IMR-90 (cell line): ENCODE measurements at regions not wholly inside any gene's neighbourhood (a gene's known extent, or its start where the extent isn't known, plus 50 kb on each side); places are given as distances from the start of the nearest gene placed in this dataset.

ENCODE experiments used
- ATAC-seq: fragments of 200-7000 bp; cut with Tn5 transposase; 2 replicates; pipeline ENCODE4 v1.9.1; 2020; ENCODE audit warnings: low read depth, mild to moderate bottlenecking, moderate library complexity
- BruUV-seq: library from RNA; stranded (reverse); fragments of 400-500 nt; replicated peaks from 2 replicates; lab custom pipeline; 2021; lab: Mats Ljungman, UMichigan
- CTCF ChIA-PET: fragments of 300-600 bp; formaldehyde crosslinking; extraction: SDS; loops from one replicate; lab custom pipeline; 2021; ENCODE audit warnings: antibody characterized with exemption; lab: Yijun Ruan, JAX
- POLR2A ChIA-PET: fragments of 300-600 bp; sonication (Branson Sonifier 250); formaldehyde crosslinking; loops from one replicate; lab custom pipeline; 2022; ENCODE audit warnings: antibody characterized with exemption; ENCODE audit not compliant: unreplicated experiment; lab: Charles Lee
- DNase-seq: peaks from one replicate; pipeline ENCODE4 v3.0.0; 2013
- H2AFZ ChIP-seq: replicated peaks from 2 replicates; pipeline ENCODE3; 2013; ENCODE audit warnings: low read length, mild to moderate bottlenecking; ENCODE audit not compliant: poor library complexity
- H2AK5ac ChIP-seq: 2 replicates; pipeline ENCODE4 v1.6.1; 2013; ENCODE audit warnings: low read depth, low read length, inconsistent platforms
- H2AK9ac ChIP-seq: replicated peaks from 2 replicates; pipeline ENCODE3; 2013; ENCODE audit warnings: mild to moderate bottlenecking, low read depth, low read length, moderate library complexity; ENCODE audit not compliant: poor library complexity
- H2BK120ac ChIP-seq: 2 replicates; pipeline ENCODE4 v1.6.1; 2013; ENCODE audit warnings: low read depth, low read length, inconsistent platforms
- H2BK15ac ChIP-seq: 3 replicates; pipeline ENCODE4 v1.6.1; 2013; ENCODE audit warnings: low read depth, low read length, inconsistent platforms
- H2BK20ac ChIP-seq: 2 replicates; pipeline ENCODE4 v1.6.1; 2013; ENCODE audit warnings: low read depth, mild to moderate bottlenecking, inconsistent platforms, low read length, moderate library complexity
- H2BK5ac ChIP-seq: 2 replicates; pipeline ENCODE4 v1.6.1; 2013; ENCODE audit warnings: mild to moderate bottlenecking, low read depth, low read length, inconsistent platforms; ENCODE audit not compliant: poor library complexity, severe bottlenecking
- H3K14ac ChIP-seq: replicated peaks from 2 replicates; pipeline ENCODE4 v1.6.1; 2013; ENCODE audit warnings: low read depth, low read length, inconsistent platforms
- H3K18ac ChIP-seq: 2 replicates; pipeline ENCODE4 v1.6.1; 2013; ENCODE audit warnings: low read depth, low read length, control low read depth
- H3K23ac ChIP-seq: 2 replicates; pipeline ENCODE4 v1.6.1; 2013; ENCODE audit warnings: low read depth, low read length, inconsistent platforms
- H3K27ac ChIP-seq: 2 replicates; pipeline ENCODE4 v1.5.1; 2013; ENCODE audit warnings: mild to moderate bottlenecking, control low read depth, low read length; ENCODE audit not compliant: insufficient read depth
- H3K27me3 ChIP-seq: 2 replicates; pipeline ENCODE4 v1.6.1; 2013; ENCODE audit warnings: low read length; ENCODE audit not compliant: control insufficient read depth, insufficient read depth
- H3K36me3 ChIP-seq: 2 replicates; pipeline ENCODE4 v1.6.1; 2013; ENCODE audit warnings: low read length, mixed read lengths; ENCODE audit not compliant: control insufficient read depth, insufficient read depth
- H3K4ac ChIP-seq: 2 replicates; pipeline ENCODE4 v1.6.1; 2013; ENCODE audit warnings: low read depth, low read length, inconsistent platforms
- H3K4me1 ChIP-seq: 2 replicates; pipeline ENCODE4 v1.6.1; 2013; ENCODE audit warnings: low read length, mixed read lengths; ENCODE audit not compliant: control insufficient read depth, insufficient read depth
- H3K4me2 ChIP-seq: 2 replicates; pipeline ENCODE4 v1.6.1; 2013; ENCODE audit warnings: low read depth, mild to moderate bottlenecking, control low read depth, low read length, moderate library complexity
- H3K4me3 ChIP-seq: 2 replicates; pipeline ENCODE4 v1.5.1; 2013; ENCODE audit warnings: low read depth, mild to moderate bottlenecking, control low read depth, low read length, moderate library complexity; ENCODE audit not compliant: insufficient read depth
- H3K56ac ChIP-seq: 2 replicates; pipeline ENCODE4 v1.6.1; 2013; ENCODE audit warnings: low read length, inconsistent platforms; ENCODE audit not compliant: insufficient read depth; ENCODE audit errors: extremely low read depth
- H3K79me1 ChIP-seq, 2 experiments: 2 replicates each; pipeline ENCODE4 v1.6.1; 2013; ENCODE audit warnings: low read length in 2 of 2, inconsistent platforms in 1 of 2, low read depth in 1 of 2
- H3K9ac ChIP-seq: 2 replicates; pipeline ENCODE4 v1.6.1; 2013; ENCODE audit warnings: low read depth, low read length, control low read depth
- H3K9me1 ChIP-seq: 2 replicates; pipeline ENCODE4 v1.6.1; 2013; ENCODE audit warnings: low read length, inconsistent platforms; ENCODE audit not compliant: insufficient read depth
- H3K9me3 ChIP-seq: 2 replicates; pipeline ENCODE4 v1.6.1; 2013; ENCODE audit warnings: low read length; ENCODE audit not compliant: control insufficient read depth, insufficient read depth
- H4K20me1 ChIP-seq: 2 replicates; pipeline ENCODE4 v1.6.1; 2013; ENCODE audit warnings: low read length, inconsistent platforms; ENCODE audit not compliant: insufficient read depth
- H4K5ac ChIP-seq: 2 replicates; pipeline ENCODE4 v1.6.1; 2013; ENCODE audit warnings: mild to moderate bottlenecking, low read depth, low read length, control low read depth
- H4K8ac ChIP-seq, 2 experiments: 2 replicates each; pipeline ENCODE4 v1.6.1; 2013; ENCODE audit warnings: low read depth in 2 of 2, low read length in 2 of 2, control low read depth in 1 of 2, inconsistent platforms in 1 of 2
- H4K91ac ChIP-seq: 2 replicates; pipeline ENCODE4 v1.6.1; 2013; ENCODE audit warnings: low read depth, low read length, inconsistent platforms; ENCODE audit not compliant: insufficient read depth
- BHLHE40 ChIP-seq: fragments of 150-350 bp; IDR thresholded peaks from 2 replicates; pipeline ENCODE4 v1.6.1; 2016; ENCODE audit warnings: mild to moderate bottlenecking, low read depth, low read length
- CEBPB ChIP-seq: IDR thresholded peaks from 2 replicates; pipeline ENCODE4 v1.6.1; 2012; ENCODE audit warnings: low read depth, low read length, improper control_type of control experiment
- CHD1 ChIP-seq: IDR thresholded peaks from 2 replicates; pipeline ENCODE4 v1.6.1; 2012; ENCODE audit warnings: low read depth, low read length, improper control_type of control experiment
- MAFK ChIP-seq: IDR thresholded peaks from 2 replicates; pipeline ENCODE4 v1.6.1; 2012; ENCODE audit warnings: low read depth, low read length, improper control_type of control experiment
- MAZ ChIP-seq: IDR thresholded peaks from 2 replicates; pipeline ENCODE4 v1.6.1; 2012; ENCODE audit warnings: low read depth, mild to moderate bottlenecking, low read length, improper control_type of control experiment, moderate library complexity, borderline replicate concordance
- MXI1 ChIP-seq: IDR thresholded peaks from 2 replicates; pipeline ENCODE4 v1.6.1; 2012; ENCODE audit warnings: low read depth, mild to moderate bottlenecking, low read length, moderate library complexity, borderline replicate concordance
- NFE2L2 ChIP-seq: fragments of 150-350 bp; IDR thresholded peaks from 2 replicates; pipeline ENCODE4 v1.6.1; 2016; ENCODE audit warnings: low read depth, mild to moderate bottlenecking, low read length
- POLR2A ChIP-seq: IDR thresholded peaks from 2 replicates; pipeline ENCODE4 v1.6.1; 2012; ENCODE audit warnings: mild to moderate bottlenecking, low read depth, low read length
- RAD21 ChIP-seq: IDR thresholded peaks from 2 replicates; pipeline ENCODE4 v1.6.1; 2012; ENCODE audit warnings: low read length, improper control_type of control experiment
- RCOR1 ChIP-seq: IDR thresholded peaks from 2 replicates; pipeline ENCODE4 v1.6.1; 2012; ENCODE audit warnings: mild to moderate bottlenecking, low read length, improper control_type of control experiment; ENCODE audit not compliant: insufficient replicate concordance
- RFX5 ChIP-seq: IDR thresholded peaks from 2 replicates; pipeline ENCODE4 v1.8.0; 2012; ENCODE audit warnings: low read depth, mild to moderate bottlenecking, low read length, moderate library complexity
- SMC3 ChIP-seq: fragments of 150-350 bp; IDR thresholded peaks from 2 replicates; pipeline ENCODE4 v1.6.1; 2016; ENCODE audit warnings: low read depth, mild to moderate bottlenecking, antibody characterized with exemption, low read length, moderate library complexity
- WGBS, 2 experiments: methylation state at CpG; one replicate each; pipeline versions ENCODE4 v1.1.5 to v1.1.7; 2013; ENCODE audit warnings: missing lambda C conversion rate in 2 of 2; ENCODE audit not compliant: insufficient read length in 1 of 2; ENCODE audit errors: extremely low coverage in 2 of 2; 5-methylcytosine and 5-hydroxymethylcytosine counted together
- dilution Hi-C: fragments of 300-500 bp; cut with HindIII; formaldehyde crosslinking; loops from one replicate; pipeline ENCODE4 v1.14.3; 2018; ENCODE audit warnings: low sequenced_read_pairs; ENCODE audit not compliant: unreplicated experiment
- in situ Hi-C: fragments of 300-500 bp; cut with MboI; formaldehyde crosslinking; loops from 3 replicates; pipeline ENCODE4 v1.14.3; 2019; ENCODE audit warnings: low sequenced_read_pairs, inconsistent platforms, mixed read lengths
- intact Hi-C: fragments of 100-400 bp; cut with micrococcal nuclease; formaldehyde crosslinking; loops from 2 replicates; pipeline ENCODE4 v1.10.0; 2022
- TF ChIP-seq, protein P1 (sequence below): fragments of 150-350 bp; IDR thresholded peaks from 2 replicates; pipeline ENCODE4 v1.6.1; 2017; ENCODE audit warnings: mild to moderate bottlenecking, antibody characterized with exemption, low read length, low read depth
- TF ChIP-seq, protein P2 (sequence below): conservative IDR thresholded peaks from 2 replicates; pipeline ENCODE4 v1.5.1; 2012; ENCODE audit warnings: mild to moderate bottlenecking, low read depth, low read length, improper control_type of control experiment

DNA sequence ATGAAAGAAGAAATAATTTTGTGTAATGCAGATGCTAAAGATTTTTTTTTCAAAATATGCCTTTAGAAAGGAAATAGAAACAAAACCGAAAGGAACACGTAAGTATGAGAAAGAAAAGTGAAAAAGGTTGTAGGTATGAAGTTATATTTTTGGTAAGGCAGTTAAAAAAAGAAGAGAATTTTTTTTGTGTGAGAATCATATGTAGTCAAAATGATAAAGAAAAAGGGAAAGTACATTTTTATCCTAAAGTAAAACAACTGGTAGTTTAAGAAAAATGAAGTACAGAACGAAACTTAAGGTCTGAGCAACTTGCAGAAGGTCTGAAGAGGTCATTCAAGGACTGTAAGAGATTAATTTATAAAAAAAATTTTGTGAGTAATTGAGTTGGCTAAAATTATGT is 164.0 kb upstream of the TRAM1L1 start:
- Histone ChIP-seq H3K4me1 (no peaks in the 10 kb centered on the region), H3K18ac (no peak overlapping the region), H3K14ac (no peak overlapping the region), H2BK5ac (no peak overlapping the region), H3K9me3 (no peaks in the 10 kb centered on the region), H3K9ac (no peak overlapping the region), H3K79me1 (no peaks in the 10 kb centered on the region), H2BK20ac (no peak overlapping the region), H2AK5ac (no peak overlapping the region), H4K20me1 (no peaks in the 10 kb centered on the region), H2AK9ac (no peak overlapping the region), H2AFZ (no peak overlapping the region), H3K56ac (no peak overlapping the region), H4K91ac (no peak overlapping the region), H3K36me3 (no peaks in the 10 kb centered on the region), H3K27me3 (no peaks in the 10 kb centered on the region), H4K8ac (no peak overlapping the region), H3K4me2 (no peak overlapping the region), H3K27ac (no peak overlapping the region), H4K5ac (no peak overlapping the region), H3K4me3 (no peak overlapping the region), H3K23ac (no peak overlapping the region), H3K9me1 (no peaks in the 10 kb centered on the region), H3K4ac (no peak overlapping the region), H2BK120ac (no peak overlapping the region), H2BK15ac (no peak overlapping the region)
- 65 to 100% methylated on average over 2 of the region's 3 CpGs for WGBS, 2 experiments
- POLR2A ChIA-PET: no interaction called here
- DNase-seq (no peak), ATAC-seq (no peak)
- TF ChIP-seq POLR2A (no peak), CEBPB (no peak), RAD21 (no peak), NFE2L2 (no peak), MAFK (no peak), RCOR1 (no peak), CHD1 (no peak), MAZ (no peak), SMC3 (no peak), RFX5 (no peak), BHLHE40 (no peak), MXI1 (no peak)
- TF ChIP-seq, protein P1, sequence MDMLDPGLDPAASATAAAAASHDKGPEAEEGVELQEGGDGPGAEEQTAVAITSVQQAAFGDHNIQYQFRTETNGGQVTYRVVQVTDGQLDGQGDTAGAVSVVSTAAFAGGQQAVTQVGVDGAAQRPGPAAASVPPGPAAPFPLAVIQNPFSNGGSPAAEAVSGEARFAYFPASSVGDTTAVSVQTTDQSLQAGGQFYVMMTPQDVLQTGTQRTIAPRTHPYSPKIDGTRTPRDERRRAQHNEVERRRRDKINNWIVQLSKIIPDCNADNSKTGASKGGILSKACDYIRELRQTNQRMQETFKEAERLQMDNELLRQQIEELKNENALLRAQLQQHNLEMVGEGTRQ: no peak
- TF ChIP-seq, protein P2, sequence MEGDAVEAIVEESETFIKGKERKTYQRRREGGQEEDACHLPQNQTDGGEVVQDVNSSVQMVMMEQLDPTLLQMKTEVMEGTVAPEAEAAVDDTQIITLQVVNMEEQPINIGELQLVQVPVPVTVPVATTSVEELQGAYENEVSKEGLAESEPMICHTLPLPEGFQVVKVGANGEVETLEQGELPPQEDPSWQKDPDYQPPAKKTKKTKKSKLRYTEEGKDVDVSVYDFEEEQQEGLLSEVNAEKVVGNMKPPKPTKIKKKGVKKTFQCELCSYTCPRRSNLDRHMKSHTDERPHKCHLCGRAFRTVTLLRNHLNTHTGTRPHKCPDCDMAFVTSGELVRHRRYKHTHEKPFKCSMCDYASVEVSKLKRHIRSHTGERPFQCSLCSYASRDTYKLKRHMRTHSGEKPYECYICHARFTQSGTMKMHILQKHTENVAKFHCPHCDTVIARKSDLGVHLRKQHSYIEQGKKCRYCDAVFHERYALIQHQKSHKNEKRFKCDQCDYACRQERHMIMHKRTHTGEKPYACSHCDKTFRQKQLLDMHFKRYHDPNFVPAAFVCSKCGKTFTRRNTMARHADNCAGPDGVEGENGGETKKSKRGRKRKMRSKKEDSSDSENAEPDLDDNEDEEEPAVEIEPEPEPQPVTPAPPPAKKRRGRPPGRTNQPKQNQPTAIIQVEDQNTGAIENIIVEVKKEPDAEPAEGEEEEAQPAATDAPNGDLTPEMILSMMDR: no peak
- BruUV-seq: no TSS peak
- intact Hi-C loops (no loop called here), in situ Hi-C loops (no loop called here), dilution Hi-C loops (no loop called here)
- CTCF ChIA-PET: no interaction called here
